ENCODE measurements at regions not wholly inside any gene's neighbourhood (a gene's known extent, or its start where the extent isn't known, plus 50 kb on each side); places are given as distances from the start of the nearest gene placed in this dataset.
"Not testable (repeated sequence)": the region's sequence is repeated elsewhere in the genome, so short reads cannot be mapped to it uniquely, and the experiment has no call there.

GRCh38 chr16:86074651-86075487, 175.9 kb downstream of the IRF8 start:
- DNase-seq: no peak

- DNase-seq: no peak
Measured at GRCh38 chr16:86075488-86075785, 176.5 kb downstream of the IRF8 start.

GRCh38 chr16:86075839-86076440, 177.0 kb downstream of the IRF8 start:
- no peak for DNase-seq

GRCh38 chr16:86076606-86077005, 177.6 kb downstream of the IRF8 start:
- DNase-seq: no peak

- DNase-seq: no peak
Measured at GRCh38 chr16:86077243-86077940, 178.4 kb downstream of the IRF8 start.

GRCh38 chr16:86078121-86078600, 179.2 kb downstream of the IRF8 start:
- DNase-seq: no peak

GRCh38 chr16:86078711-86079110, 179.7 kb downstream of the IRF8 start:
- DNase-seq: not testable (repeated sequence)

GRCh38 chr16:86079255-86079885, 180.4 kb downstream of the IRF8 start:
- no peak for DNase-seq

- DNase-seq: no peak
Measured at GRCh38 chr16:86080131-86080875, 181.3 kb downstream of the IRF8 start.

- DNase-seq: no peak
Measured at GRCh38 chr16:86080982-86081381, 182.0 kb downstream of the IRF8 start.

- DNase-seq: no peak
Measured at GRCh38 chr16:86082418-86083030, 183.6 kb downstream of the IRF8 start.

- no peak for DNase-seq
Measured at GRCh38 chr16:86083382-86084002, 184.5 kb downstream of the IRF8 start.

GRCh38 chr16:86085161-86085611, 186.2 kb downstream of the IRF8 start:
- no peak for DNase-seq

- DNase-seq: no peak
Measured at GRCh38 chr16:86085795-86086194, 186.8 kb downstream of the IRF8 start.

GRCh38 chr16:86086471-86086870, 187.5 kb downstream of the IRF8 start:
- no peak for DNase-seq

GRCh38 chr16:86087011-86087895, 188.3 kb downstream of the IRF8 start:
- DNase-seq: no peak

GRCh38 chr16:86087896-86088230, 188.9 kb downstream of the IRF8 start:
- DNase-seq: no peak

- no peak for DNase-seq
Measured at GRCh38 chr16:86088287-86088686, 189.3 kb downstream of the IRF8 start.

- DNase-seq: no peak
Measured at GRCh38 chr16:86088816-86089215, 189.9 kb downstream of the IRF8 start.
